ENCODE measurements at regions not wholly inside any gene's neighbourhood (a gene's known extent, or its start where the extent isn't known, plus 50 kb on each side); places are given as distances from the start of the nearest gene placed in this dataset.

GRCh38 chrX:21056622-21057021, 317.6 kb upstream of the CNKSR2 start:
- no peak overlapping the region for H3K27ac Mint-ChIP-seq
- H3K4me1 Mint-ChIP-seq, result no peaks in the 10 kb centered on the region
- H3K27me3 Mint-ChIP-seq (ENCODE audit: low read depth in 3 of 3), result peaks cover 0 to 2% (median 0%) of the 10 kb centered on the region in 3 donors
- no peaks in the 10 kb centered on the region for H3K36me3 Mint-ChIP-seq
- no peak for DNase-seq
- H3K9me3 Mint-ChIP-seq, result peaks cover 0 to 20% (median 10%) of the 10 kb centered on the region in 6 donors
- no peak overlapping the region for H3K4me3 Mint-ChIP-seq

GRCh38 chrX:21047034-21047455, 327.2 kb upstream of the CNKSR2 start:
- Mint-ChIP-seq H3K9me3 (peaks cover 0 to 5% (median under 1%) of the 10 kb centered on the region in 6 donors), H3K4me1 (no peaks in the 10 kb centered on the region), H3K27ac (no peak overlapping the region), H3K4me3 (no peak overlapping the region), H3K27me3 (ENCODE audit: low read depth in 3 of 3) (peaks cover 3 to 7% (median 4%) of the 10 kb centered on the region in 3 donors), H3K36me3 (no peaks in the 10 kb centered on the region)
- no peak for DNase-seq

- H3K27ac Mint-ChIP-seq, result no peak overlapping the region
- no peaks in the 10 kb centered on the region for H3K4me1 Mint-ChIP-seq
- peaks cover 0 to 11% (median 0%) of the 10 kb centered on the region in 6 donors for H3K9me3 Mint-ChIP-seq
- H3K4me3 Mint-ChIP-seq, result no peak overlapping the region
- H3K27me3 Mint-ChIP-seq (ENCODE audit: low read depth in 3 of 3), result peaks cover 0 to 2% (median 2%) of the 10 kb centered on the region in 3 donors
- no peak for DNase-seq
- H3K36me3 Mint-ChIP-seq, result no peaks in the 10 kb centered on the region
These were observed 359.9 kb upstream of the CNKSR2 start for GRCh38 chrX:21014326-21014725.

GRCh38 chrX:21004835-21005234, 369.4 kb upstream of the CNKSR2 start:
- no peak overlapping the region for H3K4me3 Mint-ChIP-seq
- no peak overlapping the region for H3K27ac Mint-ChIP-seq
- peaks cover 0 to 6% (median 0%) of the 10 kb centered on the region in 6 donors for H3K9me3 Mint-ChIP-seq
- no peaks in the 10 kb centered on the region for H3K36me3 Mint-ChIP-seq
- DNase-seq, result no peak
- H3K4me1 Mint-ChIP-seq, result no peaks in the 10 kb centered on the region
- H3K27me3 Mint-ChIP-seq (ENCODE audit: low read depth in 3 of 3), result peaks cover 2% of the 10 kb centered on the region in 3 donors

GRCh38 chrX:20995829-20996228, 378.4 kb upstream of the CNKSR2 start:
- no peak for DNase-seq
- Mint-ChIP-seq H3K36me3 (no peaks in the 10 kb centered on the region), H3K4me3 (no peak overlapping the region), H3K27me3 (ENCODE audit: low read depth in 3 of 3) (no peaks in the 10 kb centered on the region), H3K9me3 (peaks cover 0 to 3% (median 0%) of the 10 kb centered on the region in 6 donors), H3K27ac (no peak overlapping the region), H3K4me1 (no peaks in the 10 kb centered on the region)

- H3K27ac Mint-ChIP-seq, result no peak overlapping the region
- H3K9me3 Mint-ChIP-seq, result peaks cover 0 to 1% (median 0%) of the 10 kb centered on the region in 6 donors
- H3K36me3 Mint-ChIP-seq, result no peaks in the 10 kb centered on the region
These were observed 384.9 kb upstream of the CNKSR2 start for GRCh38 chrX:20989361-20989760.

GRCh38 chrX:20988804-20989203, 385.4 kb upstream of the CNKSR2 start:
- H3K27me3 Mint-ChIP-seq (ENCODE audit: low read depth in 3 of 3), result peaks cover 0 to 2% (median 0%) of the 10 kb centered on the region in 3 donors

More at GRCh38 chrX:20989361-20989760, 384.9 kb upstream of the CNKSR2 start:
- H3K4me1 Mint-ChIP-seq, result no peaks in the 10 kb centered on the region
- no peak for DNase-seq
- peaks cover 0 to 2% (median 0%) of the 10 kb centered on the region in 3 donors for H3K27me3 Mint-ChIP-seq (ENCODE audit: low read depth in 3 of 3)
- H3K4me3 Mint-ChIP-seq, result no peak overlapping the region

GRCh38 chrX:20988118-20988517, 386.1 kb upstream of the CNKSR2 start:
- Mint-ChIP-seq H3K4me3 (no peak overlapping the region), H3K36me3 (no peaks in the 10 kb centered on the region), H3K27me3 (ENCODE audit: low read depth in 3 of 3) (peaks cover 0 to 3% (median 2%) of the 10 kb centered on the region in 3 donors), H3K4me1 (no peaks in the 10 kb centered on the region), H3K27ac (no peak overlapping the region), H3K9me3 (peaks cover 0 to 5% (median 0%) of the 10 kb centered on the region in 6 donors)
- DNase-seq, result no peak

More at GRCh38 chrX:20988804-20989203, 385.4 kb upstream of the CNKSR2 start:
- Mint-ChIP-seq H3K9me3 (peaks cover 0 to 5% (median 0%) of the 10 kb centered on the region in 6 donors), H3K4me3 (no peak overlapping the region), H3K4me1 (no peaks in the 10 kb centered on the region), H3K36me3 (no peaks in the 10 kb centered on the region), H3K27ac (no peak overlapping the region)
- no peak for DNase-seq

- Mint-ChIP-seq H3K27ac (no peak overlapping the region), H3K4me3 (no peak overlapping the region), H3K36me3 (no peaks in the 10 kb centered on the region), H3K27me3 (ENCODE audit: low read depth in 3 of 3) (peaks cover 2 to 17% (median 2%) of the 10 kb centered on the region in 3 donors), H3K9me3 (peaks cover 0 to 3% (median 0%) of the 10 kb centered on the region in 6 donors), H3K4me1 (no peaks in the 10 kb centered on the region)
- no peak for DNase-seq
These were observed 393.8 kb upstream of the CNKSR2 start for GRCh38 chrX:20980426-20980825.

GRCh38 chrX:20974326-20974725, 399.9 kb upstream of the CNKSR2 start:
- H3K9me3 Mint-ChIP-seq, result peaks cover 0 to 3% (median 0%) of the 10 kb centered on the region in 6 donors
- no peaks in the 10 kb centered on the region for H3K4me1 Mint-ChIP-seq
- peaks cover 0 to 12% (median 0%) of the 10 kb centered on the region in 3 donors for H3K27me3 Mint-ChIP-seq (ENCODE audit: low read depth in 3 of 3)
- no peak for DNase-seq
- no peaks in the 10 kb centered on the region for H3K36me3 Mint-ChIP-seq
- no peak overlapping the region for H3K27ac Mint-ChIP-seq
- no peak overlapping the region for H3K4me3 Mint-ChIP-seq

- no peak for DNase-seq
- no peaks in the 10 kb centered on the region for H3K4me1 Mint-ChIP-seq
- peaks cover 0 to 3% (median 0%) of the 10 kb centered on the region in 6 donors for H3K9me3 Mint-ChIP-seq
- H3K27me3 Mint-ChIP-seq (ENCODE audit: low read depth in 3 of 3), result peaks cover 0 to 10% (median 2%) of the 10 kb centered on the region in 3 donors
- H3K36me3 Mint-ChIP-seq, result no peaks in the 10 kb centered on the region
- no peak overlapping the region for H3K27ac Mint-ChIP-seq
- H3K4me3 Mint-ChIP-seq, result no peak overlapping the region
These were observed 401.2 kb upstream of the CNKSR2 start for GRCh38 chrX:20973038-20973437.

GRCh38 chrX:20971250-20971649, 403.0 kb upstream of the CNKSR2 start:
- Mint-ChIP-seq H3K27ac (no peak overlapping the region), H3K4me3 (no peak overlapping the region), H3K9me3 (peaks cover 0 to 3% (median 0%) of the 10 kb centered on the region in 6 donors), H3K27me3 (ENCODE audit: low read depth in 3 of 3) (peaks cover 0 to 10% (median 2%) of the 10 kb centered on the region in 3 donors), H3K36me3 (no peaks in the 10 kb centered on the region), H3K4me1 (no peaks in the 10 kb centered on the region)
- no peak for DNase-seq

GRCh38 chrX:20969565-20969964, 404.7 kb upstream of the CNKSR2 start:
- H3K27me3 Mint-ChIP-seq (ENCODE audit: low read depth in 3 of 3), result peaks cover 0 to 6% (median 5%) of the 10 kb centered on the region in 3 donors
- no peak overlapping the region for H3K4me3 Mint-ChIP-seq
- no peak overlapping the region for H3K27ac Mint-ChIP-seq
- H3K36me3 Mint-ChIP-seq, result no peaks in the 10 kb centered on the region
- H3K9me3 Mint-ChIP-seq, result peaks cover 0 to 6% (median 0%) of the 10 kb centered on the region in 6 donors
- no peak for DNase-seq
- no peaks in the 10 kb centered on the region for H3K4me1 Mint-ChIP-seq

- DNase-seq, result no peak
- Mint-ChIP-seq H3K4me1 (no peaks in the 10 kb centered on the region), H3K27ac (no peak overlapping the region), H3K9me3 (peaks cover 0 to 3% (median 0%) of the 10 kb centered on the region in 6 donors), H3K4me3 (no peak overlapping the region), H3K36me3 (no peaks in the 10 kb centered on the region), H3K27me3 (ENCODE audit: low read depth in 3 of 3) (peaks cover 0 to 6% (median 5%) of the 10 kb centered on the region in 3 donors)
These were observed 405.2 kb upstream of the CNKSR2 start for GRCh38 chrX:20968996-20969395.

- DNase-seq, result no peak
- Mint-ChIP-seq H3K4me1 (no peaks in the 10 kb centered on the region), H3K4me3 (no peak overlapping the region), H3K27me3 (ENCODE audit: low read depth in 3 of 3) (peaks cover 0 to 5% (median 0%) of the 10 kb centered on the region in 3 donors), H3K27ac (no peak overlapping the region), H3K36me3 (no peaks in the 10 kb centered on the region), H3K9me3 (peaks cover 0 to 2% (median 0%) of the 10 kb centered on the region in 6 donors)
These were observed 406.5 kb upstream of the CNKSR2 start for GRCh38 chrX:20967725-20968124.

All from immature natural killer cell (primary cell).